ENCODE measurements at regions not wholly inside any gene's neighbourhood (a gene's known extent, or its start where the extent isn't known, plus 50 kb on each side); places are given as distances from the start of the nearest gene placed in this dataset.

GRCh38 chr5:33379757-33380156 is 61.0 kb upstream of the TARS1 start:
- TF ChIP-seq CTCF (IDR thresholded peaks at IDR 0.05) (no peak), POLR2A (IDR thresholded peaks at IDR 0.05) (no peak)

Measured in lower leg skin (tissue), 3 donors.